ENCODE measurements at regions not wholly inside any gene's neighbourhood (a gene's known extent, or its start where the extent isn't known, plus 50 kb on each side); places are given as distances from the start of the nearest gene placed in this dataset.

DNA sequence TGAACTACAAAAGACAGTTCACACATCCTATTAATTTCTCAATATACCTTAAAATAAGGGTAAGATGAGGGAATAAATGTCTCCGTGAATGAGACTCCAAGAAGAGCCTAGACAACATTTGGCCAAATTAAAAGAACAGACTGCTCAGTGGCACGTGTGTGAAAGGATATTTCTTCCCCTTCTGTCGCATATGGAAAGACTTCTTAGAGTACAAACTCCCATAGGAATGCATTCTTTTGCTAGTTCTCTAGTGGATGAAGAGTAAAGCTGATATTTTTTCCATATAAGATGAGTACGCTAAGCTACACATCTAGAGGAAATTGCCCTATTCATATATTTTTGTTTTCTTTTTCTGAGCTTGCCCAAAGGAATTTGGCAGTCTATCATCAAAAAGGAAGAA lies 710.0 kb upstream of the ID2 start:
- no peak for DNase-seq (ENCODE audit: low read depth, low spot score)
- POLR2A ChIA-PET: no interaction called here
- TF ChIP-seq, protein P1, sequence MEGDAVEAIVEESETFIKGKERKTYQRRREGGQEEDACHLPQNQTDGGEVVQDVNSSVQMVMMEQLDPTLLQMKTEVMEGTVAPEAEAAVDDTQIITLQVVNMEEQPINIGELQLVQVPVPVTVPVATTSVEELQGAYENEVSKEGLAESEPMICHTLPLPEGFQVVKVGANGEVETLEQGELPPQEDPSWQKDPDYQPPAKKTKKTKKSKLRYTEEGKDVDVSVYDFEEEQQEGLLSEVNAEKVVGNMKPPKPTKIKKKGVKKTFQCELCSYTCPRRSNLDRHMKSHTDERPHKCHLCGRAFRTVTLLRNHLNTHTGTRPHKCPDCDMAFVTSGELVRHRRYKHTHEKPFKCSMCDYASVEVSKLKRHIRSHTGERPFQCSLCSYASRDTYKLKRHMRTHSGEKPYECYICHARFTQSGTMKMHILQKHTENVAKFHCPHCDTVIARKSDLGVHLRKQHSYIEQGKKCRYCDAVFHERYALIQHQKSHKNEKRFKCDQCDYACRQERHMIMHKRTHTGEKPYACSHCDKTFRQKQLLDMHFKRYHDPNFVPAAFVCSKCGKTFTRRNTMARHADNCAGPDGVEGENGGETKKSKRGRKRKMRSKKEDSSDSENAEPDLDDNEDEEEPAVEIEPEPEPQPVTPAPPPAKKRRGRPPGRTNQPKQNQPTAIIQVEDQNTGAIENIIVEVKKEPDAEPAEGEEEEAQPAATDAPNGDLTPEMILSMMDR (IDR thresholded peaks at IDR 0.05; ENCODE audit: insufficient read depth, low read length, missing control alignments): no peak
- no peak overlapping the region for H3K4me3 ChIP-seq (ENCODE audit: low read depth, low read length)
- CTCF ChIA-PET: interaction anchor here (1.2 to 1.5 kb wide), 3 partner anchors 20 to 544 kb away, joined by 3 to 4 read pairs (median 3); no protein-coding TSS in a partner anchor

DNA sequence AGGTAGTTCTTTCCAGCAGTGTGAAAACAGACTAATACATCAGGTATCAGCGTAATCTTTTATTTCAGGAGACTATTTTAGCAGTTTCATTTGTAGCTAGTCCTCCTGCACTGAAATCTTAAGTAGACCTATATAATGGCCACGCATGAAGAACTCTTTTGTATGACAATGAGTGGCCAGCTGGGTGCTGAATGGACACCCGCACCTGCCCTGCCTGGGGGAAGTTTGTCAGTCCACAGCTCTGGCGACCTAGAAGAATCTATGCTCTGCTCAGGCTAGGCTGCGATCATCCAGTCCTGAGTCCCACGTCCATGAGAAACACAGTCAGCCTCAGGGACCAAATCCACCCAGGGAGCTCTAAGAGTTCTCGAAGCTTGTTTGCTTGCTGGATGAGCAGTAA lies 709.2 kb upstream of the ID2 start:
- TF ChIP-seq, protein P1 (IDR thresholded peaks at IDR 0.05; ENCODE audit: insufficient read depth, low read length, missing control alignments): no peak
- no peak for DNase-seq (ENCODE audit: low read depth, low spot score)
- ChIA-PET CTCF (no interaction called here), POLR2A (no interaction called here)
- no peak overlapping the region for H3K4me3 ChIP-seq (ENCODE audit: low read depth, low read length)

DNA sequence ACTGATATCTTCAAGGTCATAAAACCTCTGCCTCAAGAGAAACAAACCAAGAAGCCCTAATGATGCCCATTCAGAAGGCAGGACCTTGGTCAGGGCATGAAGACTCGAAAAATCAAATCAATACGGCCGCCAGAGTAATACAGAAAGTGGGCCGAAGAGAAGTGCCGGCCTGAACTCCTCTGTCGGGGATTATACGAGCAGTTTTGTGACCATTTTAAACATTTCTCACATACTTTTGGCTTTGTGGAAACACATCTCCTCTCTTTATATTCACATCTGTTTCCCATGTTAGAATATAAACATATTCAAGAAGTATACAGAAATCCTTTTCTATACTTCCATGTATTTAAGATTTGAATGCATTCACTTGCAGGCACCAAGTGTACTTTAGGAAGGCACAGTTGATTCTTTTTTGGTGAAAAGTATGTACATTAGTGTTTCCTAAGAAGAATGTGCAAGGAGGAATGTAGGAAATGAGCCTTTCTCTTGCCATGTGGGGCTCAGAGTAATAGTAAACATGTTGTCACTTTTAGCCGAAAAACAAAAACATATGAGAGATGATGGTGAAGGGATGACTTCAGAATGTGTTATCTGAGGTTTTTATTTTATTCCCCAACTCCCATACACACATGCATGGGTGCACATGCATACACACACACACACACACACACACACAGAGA lies 707.9 kb upstream of the ID2 start:
- no peak overlapping the region for H3K4me3 ChIP-seq (ENCODE audit: low read depth, low read length)
- CTCF ChIA-PET: interaction anchor here (1.3 kb wide), 1 partner anchor 13 kb away, joined by 5 read pairs; no protein-coding TSS in a partner anchor
- POLR2A ChIA-PET: no interaction called here
- no peak for DNase-seq (ENCODE audit: low read depth, low spot score)
- TF ChIP-seq, protein P1 (IDR thresholded peaks at IDR 0.05; ENCODE audit: insufficient read depth, low read length, missing control alignments): no peak

DNA sequence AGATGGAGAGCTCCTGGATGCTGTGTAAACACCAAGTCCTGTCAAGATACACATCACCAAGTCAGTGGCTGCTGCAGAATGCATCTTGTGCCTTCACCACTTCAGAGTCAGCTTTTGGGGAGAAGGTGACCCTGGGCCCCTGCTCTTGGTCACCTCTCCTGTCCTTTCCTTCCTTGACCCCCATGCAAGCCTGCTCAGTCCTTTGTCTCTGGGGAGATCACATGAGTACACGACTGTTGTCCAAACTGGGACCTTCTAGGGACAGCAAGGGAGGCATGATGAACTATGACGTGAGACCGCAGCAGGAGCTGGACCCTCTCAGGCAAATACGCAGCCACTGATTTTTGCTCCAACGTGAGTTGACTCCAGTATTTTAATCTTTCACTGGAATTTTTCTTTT lies 706.9 kb upstream of the ID2 start:
- no peak overlapping the region for H3K4me3 ChIP-seq (ENCODE audit: low read depth, low read length)
- ChIA-PET POLR2A (no interaction called here), CTCF (interaction anchor here (1.1 to 1.3 kb wide), 2 partner anchors 14 to 547 kb away, joined by 3 to 5 read pairs; no protein-coding TSS in a partner anchor)
- no peak for DNase-seq (ENCODE audit: low read depth, low spot score)
- TF ChIP-seq, protein P1 (IDR thresholded peaks at IDR 0.05; ENCODE audit: insufficient read depth, low read length, missing control alignments): no peak

DNA sequence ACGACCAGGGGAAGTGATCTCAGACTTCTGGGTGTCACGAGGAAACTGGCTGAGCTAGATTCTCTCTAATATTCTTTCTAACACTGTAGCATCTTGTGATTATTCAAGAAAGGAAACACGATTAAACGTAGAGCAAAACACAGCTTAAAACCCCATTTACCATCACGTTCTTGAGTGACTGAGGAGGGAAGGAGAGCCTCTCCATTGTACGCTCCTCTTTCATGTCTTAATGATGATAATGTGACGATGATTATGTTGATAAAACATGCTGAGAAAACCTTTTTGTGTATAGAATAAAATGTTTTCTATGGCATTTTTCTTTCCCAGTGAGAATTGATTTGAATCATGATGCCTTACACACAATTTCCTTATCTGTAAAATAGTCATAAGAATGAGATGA lies 705.6 kb upstream of the ID2 start:
- ChIA-PET CTCF (no interaction called here), POLR2A (no interaction called here)
- H3K4me3 ChIP-seq (ENCODE audit: low read depth, low read length): no peak overlapping the region
- TF ChIP-seq, protein P1 (IDR thresholded peaks at IDR 0.05; ENCODE audit: insufficient read depth, low read length, missing control alignments): no peak
- no peak for DNase-seq (ENCODE audit: low read depth, low spot score)

DNA sequence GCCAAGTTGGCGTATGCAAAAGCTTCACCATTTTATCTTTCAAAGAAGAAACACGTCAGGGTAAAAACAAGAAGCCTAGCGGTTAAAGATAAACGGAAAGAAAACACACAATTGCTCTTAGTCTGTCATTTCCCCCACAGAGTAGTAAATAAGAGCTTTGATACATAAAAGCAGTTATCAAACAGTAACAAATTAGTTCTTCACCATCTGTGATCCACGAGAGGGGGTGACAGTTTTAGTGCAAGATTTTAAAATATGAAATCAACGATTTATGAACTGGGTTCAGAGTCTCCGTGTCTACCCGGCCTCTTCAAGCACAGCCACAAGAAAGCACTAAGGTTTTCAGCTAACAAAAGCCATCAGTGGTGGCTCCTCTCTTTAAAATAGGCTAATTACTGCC lies 703.9 kb upstream of the ID2 start:
- POLR2A ChIA-PET: no interaction called here
- H3K4me3 ChIP-seq (ENCODE audit: low read depth, low read length): no peak overlapping the region
- DNase-seq (ENCODE audit: low read depth, low spot score): no peak
- TF ChIP-seq, protein P1 (IDR thresholded peaks at IDR 0.05; ENCODE audit: insufficient read depth, low read length, missing control alignments): no peak
- CTCF ChIA-PET: no interaction called here
